ENCODE measurements at regions not wholly inside any gene's neighbourhood (a gene's known extent, or its start where the extent isn't known, plus 50 kb on each side); places are given as distances from the start of the nearest gene placed in this dataset.

DNA sequence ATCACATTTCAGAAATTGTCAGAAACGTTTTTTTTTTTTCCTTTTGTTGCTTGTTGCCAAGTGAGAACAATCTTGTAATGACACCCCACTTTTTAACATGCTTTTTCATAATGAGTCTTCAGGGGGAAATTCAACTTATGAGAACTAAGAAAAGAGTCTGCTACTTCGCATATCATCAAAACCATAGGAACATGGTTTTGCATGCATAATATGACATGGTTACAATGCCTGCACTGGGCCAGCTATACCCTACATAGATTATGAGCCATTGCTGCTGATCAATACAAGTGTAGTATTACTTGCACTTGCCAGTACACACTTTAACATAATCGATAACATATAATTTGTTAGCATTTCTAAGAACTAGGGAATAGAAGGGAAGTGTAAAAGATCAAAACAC is 191.0 kb upstream of the NBEA start:
- no peak for DNase-seq (ENCODE audit: low spot score)

DNA sequence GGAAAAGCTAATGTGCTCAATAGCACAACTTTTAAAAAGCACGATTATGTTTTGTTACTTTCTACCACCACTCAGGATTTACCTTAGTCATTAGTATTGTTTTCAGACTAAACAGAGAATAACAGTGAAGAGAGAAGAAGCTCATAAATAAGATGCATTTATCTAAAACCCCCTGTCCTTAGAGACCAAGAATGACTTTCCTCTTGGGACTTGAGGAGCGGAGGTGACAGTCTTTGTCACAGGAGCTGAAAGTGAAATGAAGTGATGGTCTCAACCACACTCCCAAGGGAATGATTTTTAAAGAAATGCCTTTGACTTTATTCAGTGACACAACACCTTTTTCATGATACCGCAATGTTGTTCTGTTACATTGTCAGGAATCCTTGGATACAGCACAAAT is 190.6 kb upstream of the NBEA start:
- no peak for DNase-seq (ENCODE audit: low spot score)

- no peak for DNase-seq (ENCODE audit: low spot score)
Observed at GRCh38 chr13:34752283-34752960, 189.6 kb upstream of the NBEA start.

DNA sequence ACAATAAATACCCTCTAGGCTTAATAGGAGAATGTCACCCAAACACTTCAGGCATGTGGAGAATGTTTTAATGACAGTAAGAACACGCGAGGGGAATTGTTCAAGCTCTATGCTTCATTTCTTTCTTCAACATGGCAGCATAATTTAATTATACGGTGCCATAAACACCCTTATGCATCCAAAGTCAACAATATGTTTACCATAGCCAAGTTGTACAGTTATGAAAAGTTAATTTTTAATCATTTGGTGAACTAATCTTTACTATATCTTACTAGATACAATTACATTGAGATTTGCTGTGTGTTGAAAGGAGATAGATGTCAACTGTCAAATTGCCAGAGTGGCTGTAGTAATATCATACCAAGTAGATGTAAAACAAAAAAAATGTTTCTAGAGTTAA is 185.9 kb upstream of the NBEA start:
- DNase-seq (ENCODE audit: low spot score) = no peak

DNA sequence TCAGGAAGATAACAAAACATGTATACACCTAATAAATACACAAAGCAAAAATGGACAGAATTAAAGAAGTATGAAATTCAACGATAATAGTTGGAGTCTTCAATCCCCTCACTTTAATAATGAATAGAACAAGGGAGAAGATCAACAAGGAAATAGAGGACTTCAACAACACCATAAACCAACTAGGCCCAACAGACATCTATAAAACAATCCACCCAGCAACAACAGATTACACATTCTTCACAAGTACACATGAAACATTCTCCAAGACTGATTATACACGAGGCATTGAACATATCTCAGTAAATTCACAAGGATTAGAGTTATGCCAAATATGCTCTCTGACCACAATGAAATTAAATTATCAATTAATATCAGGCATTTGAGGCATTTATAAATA is 185.5 kb upstream of the NBEA start:
- DNase-seq (ENCODE audit: low spot score) = no peak

DNA sequence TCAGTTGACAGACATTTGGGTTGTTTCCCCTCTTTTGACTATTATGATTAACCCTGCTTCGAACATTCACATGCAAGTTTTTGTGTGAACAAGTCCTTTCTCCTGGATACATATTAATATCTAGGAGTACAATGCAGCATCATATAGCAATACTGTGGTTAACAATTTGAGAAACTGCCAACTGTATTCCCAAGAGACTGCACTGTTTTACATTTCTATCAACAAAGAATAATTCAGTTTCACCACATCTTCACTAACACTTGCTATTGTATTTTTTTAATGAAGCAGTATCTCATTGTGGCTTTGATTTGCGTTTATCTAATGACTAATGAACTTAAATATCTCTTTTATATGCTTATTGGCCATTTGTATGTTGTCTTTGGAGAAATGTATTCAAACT is 184.6 kb upstream of the NBEA start:
- DNase-seq (ENCODE audit: low spot score) = no peak

DNA sequence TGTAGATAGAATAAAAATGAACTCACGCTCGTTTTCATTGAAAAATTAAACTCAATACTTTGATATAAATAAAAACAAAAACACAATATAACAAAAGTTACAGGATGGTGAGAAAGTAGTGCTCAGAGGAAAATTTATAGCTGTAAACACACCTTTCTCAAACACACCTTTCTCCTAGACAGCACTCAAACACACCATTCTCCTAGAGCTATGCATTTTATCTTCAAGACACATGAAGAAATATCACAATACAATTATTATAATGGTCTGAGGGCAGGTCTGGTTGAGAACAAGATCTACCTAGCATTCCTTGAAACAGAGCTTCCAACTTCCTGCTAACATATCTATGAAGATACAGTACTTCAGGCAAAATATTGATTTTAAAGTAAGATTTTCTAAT is 183.4 kb upstream of the NBEA start:
- DNase-seq (ENCODE audit: low spot score) = no peak

- DNase-seq (ENCODE audit: low spot score) = no peak
Observed at GRCh38 chr13:34762312-34762711, 179.8 kb upstream of the NBEA start.

- DNase-seq (ENCODE audit: low spot score) = no peak
Observed at GRCh38 chr13:34764246-34764645, 177.8 kb upstream of the NBEA start.

GRCh38 chr13:34765446-34766180 is 176.5 kb upstream of the NBEA start:
- DNase-seq (ENCODE audit: low spot score) = no peak

DNA sequence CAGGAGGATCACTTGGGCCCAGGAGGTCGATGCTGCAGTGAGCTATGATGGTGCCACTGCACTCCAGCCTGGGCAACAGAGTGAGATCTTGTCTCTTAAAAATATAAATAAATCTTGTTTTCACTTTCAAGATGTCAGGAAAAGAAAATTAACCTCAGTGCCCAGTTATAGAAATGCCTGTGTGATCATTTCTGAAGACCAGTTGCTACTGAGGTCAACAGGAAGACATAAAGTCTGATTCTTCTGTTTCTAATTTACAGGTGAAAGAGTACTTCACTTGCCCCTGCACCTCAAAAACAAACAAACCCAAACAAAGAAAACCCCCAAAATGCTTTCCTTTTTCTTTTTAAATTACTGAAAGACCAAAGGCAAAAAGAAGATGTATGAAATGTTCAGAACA is 174.3 kb upstream of the NBEA start:
- DNase-seq (ENCODE audit: low spot score) = no peak

- DNase-seq (ENCODE audit: low spot score) = no peak
Observed at GRCh38 chr13:34772206-34772605, 169.9 kb upstream of the NBEA start.

DNA sequence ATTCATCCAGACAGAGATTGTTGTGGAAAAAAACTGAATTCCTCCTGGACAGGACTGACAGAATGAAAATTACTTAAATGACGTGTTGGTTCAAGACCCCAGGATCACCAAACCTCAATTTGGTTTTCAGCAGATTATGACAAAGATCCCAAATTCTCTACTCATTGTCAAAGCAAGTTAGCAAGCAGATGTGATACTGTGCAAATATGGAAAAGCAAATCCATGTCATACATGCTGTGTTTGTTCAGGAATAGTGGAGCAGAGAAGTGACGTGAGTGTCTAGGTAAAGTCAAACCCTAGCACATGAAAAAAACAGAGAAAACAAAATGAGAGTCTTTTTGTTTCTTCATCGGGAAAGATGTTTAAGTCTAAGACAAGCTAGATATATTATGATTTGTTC is 169.2 kb upstream of the NBEA start:
- DNase-seq (ENCODE audit: low spot score) = no peak

- no peak for DNase-seq (ENCODE audit: low spot score)
Observed at GRCh38 chr13:34776390-34776981, 165.6 kb upstream of the NBEA start.

DNA sequence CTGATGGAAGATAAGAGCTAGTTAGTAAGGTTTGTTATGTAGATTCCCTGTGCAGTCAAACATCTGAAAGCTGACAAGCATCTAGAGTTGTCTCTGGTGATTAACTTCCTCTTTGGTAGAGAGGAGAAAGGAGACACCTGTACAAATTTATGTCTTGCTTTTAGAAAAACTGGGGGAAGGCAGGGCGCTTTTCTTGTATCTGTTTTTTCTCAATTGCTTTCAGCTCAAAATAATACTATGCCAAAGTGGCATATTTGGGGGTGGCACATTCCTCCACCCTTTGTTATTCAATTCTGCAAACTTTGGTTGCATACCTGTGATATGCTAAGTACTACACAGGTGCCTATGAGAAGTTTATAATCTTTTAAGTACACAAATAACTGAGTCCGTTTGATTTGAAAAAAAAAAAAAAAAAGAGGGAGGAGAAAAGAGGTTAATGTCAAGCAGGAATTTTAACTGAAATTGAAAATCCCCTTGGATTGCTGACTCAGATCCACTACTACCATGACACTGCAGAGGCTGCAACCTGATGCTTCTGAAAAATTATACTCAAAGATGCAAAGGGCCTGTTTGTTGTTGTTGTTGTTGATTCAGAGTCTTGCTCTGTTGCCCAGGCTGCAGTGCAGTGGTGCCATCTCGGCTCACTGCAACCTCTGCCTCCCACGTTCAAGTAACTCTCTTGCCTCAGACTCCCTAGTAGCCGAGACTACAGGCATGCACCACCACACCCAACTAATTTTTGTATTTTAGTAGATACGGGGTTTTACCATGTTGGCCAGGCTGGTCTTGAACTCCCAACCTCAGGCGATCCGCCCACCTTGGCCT is 164.8 kb upstream of the NBEA start:
- DNase-seq (ENCODE audit: low spot score) = no peak

GRCh38 chr13:34777914-34778303 is 164.2 kb upstream of the NBEA start:
- no peak for DNase-seq (ENCODE audit: low spot score)

- DNase-seq (ENCODE audit: low spot score) = no peak
Observed at GRCh38 chr13:34779171-34779570, 162.9 kb upstream of the NBEA start.

DNA sequence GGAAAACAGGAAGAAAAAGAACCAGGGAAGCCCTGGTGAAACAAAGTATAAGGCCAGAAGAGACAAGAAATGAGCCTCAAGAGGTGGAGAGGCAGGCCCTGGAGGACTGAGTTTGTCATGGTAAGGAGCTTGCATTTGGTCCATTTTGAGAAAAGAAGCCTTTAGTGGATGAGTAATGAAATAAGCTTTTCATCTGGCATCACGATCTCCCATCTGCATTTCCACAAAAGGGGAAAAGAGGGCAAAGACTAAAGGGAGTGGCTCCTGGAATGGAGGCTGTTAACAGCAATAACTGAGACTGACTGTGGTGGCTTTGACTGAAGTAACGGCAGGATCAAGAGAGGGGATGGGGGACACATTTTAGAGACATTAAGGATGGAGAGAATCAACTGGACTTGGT is 148.8 kb upstream of the NBEA start:
- DNase-seq (ENCODE audit: low spot score) = no peak

DNA sequence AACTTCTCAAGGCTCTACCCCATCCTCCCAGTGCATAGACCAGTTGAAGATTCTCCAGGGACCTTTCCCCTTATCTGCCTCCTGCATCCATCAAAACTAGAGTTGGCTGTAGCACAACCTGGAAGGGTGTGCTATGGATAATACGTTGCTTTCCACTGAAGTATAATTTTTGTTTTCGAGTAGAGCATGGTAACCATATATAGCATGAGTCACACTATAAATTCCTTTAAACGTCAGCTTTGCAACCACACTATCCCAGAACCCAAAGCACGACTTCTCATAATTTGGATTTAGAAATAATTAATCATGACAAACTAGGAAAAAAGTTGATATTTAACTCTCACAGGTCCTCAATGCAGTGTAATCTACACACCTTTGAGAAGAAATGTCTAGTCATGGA is 138.3 kb upstream of the NBEA start:
- no peak for DNase-seq (ENCODE audit: low spot score)

DNA sequence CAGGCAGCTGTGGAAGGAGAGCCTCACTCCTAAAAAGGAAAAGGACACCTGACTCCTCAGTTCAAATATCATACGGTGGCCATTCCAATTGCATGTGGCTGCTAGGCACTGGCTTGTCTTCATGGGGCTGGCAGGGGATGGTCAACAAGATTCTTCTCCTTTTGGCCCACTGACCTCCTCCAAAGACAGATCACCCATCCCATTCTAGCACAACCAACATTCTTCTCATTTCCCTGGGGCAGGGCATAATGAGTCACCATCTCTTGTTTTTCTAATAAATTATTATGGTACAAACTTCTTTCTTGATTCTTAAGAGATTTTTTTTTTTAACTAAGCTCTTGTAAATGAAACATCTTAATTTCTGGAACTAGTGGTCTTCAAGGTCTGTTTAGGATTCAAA is 136.7 kb upstream of the NBEA start:
- DNase-seq (ENCODE audit: low spot score) = no peak

GRCh38 chr13:34808649-34809048 is 133.4 kb upstream of the NBEA start:
- no peak for DNase-seq (ENCODE audit: low spot score)

DNA sequence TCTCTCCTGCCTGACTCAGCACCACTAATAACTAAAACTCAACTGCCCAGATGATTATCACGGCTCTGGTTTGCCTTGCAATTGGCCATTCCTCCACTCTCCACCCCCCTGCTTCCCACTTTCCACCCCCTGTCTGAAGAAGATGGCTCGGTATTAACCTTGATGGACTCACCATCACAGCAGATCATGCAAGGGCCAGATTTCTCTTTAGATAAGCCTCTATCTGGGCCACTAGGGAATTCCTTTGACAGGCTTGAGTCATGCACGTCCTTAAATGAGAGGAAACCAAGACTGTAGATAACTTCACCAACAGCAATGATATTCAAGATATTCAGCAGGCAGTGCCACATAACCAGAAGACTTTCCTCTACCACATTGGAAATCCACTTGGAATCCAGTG is 131.1 kb upstream of the NBEA start:
- DNase-seq (ENCODE audit: low spot score) = no peak

DNA sequence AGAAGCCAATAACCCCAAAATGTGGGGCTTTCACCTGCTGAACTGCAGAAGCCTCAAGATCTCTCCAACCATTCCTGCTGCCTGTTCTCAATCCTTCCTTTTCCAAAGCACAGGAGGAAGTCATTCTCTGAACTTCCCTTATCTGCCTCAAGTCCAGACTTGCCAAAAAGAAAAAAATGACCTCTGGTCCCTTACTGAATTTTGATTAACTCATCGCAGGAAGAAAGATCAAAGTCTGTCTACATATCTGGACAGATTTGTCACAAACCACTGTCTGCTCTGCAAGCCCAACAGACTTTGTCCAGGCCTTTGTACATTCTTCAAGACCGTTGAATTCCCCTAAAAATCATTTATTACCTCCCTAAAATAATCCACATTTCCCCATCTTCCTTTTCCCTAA is 126.5 kb upstream of the NBEA start:
- DNase-seq (ENCODE audit: low spot score) = no peak
